ENCODE measurements at regions not wholly inside any gene's neighbourhood (a gene's known extent, or its start where the extent isn't known, plus 50 kb on each side); places are given as distances from the start of the nearest gene placed in this dataset.

DNA sequence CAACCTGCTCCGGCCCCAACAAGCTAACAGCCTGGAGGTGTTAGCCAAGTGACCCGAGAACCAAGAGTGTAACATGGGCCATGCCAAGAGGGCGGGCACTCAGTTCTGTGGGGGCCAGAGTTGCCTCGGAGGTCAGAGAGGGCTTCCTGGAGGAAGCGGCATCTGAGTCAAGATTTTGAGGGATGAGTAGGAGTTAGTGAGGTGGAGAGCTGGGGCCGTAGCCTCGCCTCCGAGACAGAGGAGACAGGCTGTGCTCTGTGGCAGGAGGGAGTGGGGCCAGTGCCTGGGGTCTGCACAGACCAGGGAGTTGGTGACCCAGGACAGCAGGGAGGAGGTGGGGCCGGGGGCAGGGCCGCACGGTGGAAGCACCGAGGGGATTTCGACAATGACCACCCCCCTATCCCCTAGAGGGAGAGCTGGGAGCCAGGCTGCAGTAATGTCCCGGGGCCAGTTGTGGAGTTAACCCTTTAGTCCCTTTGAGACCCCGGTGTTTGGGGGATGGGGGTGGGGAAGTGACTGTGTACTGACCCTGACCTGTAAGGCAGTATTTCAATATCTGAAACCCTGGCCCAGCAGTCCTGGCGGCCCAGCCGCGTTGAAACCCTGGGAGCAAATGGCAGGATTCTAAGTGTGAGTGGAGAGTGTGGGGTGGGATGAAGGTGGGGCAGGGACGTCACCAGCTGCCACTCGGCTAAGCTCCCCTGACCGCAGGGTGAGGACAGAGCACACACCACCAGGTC is 148.7 kb upstream of the COL5A1 start:
- no peak for TF ChIP-seq POLR2A (IDR thresholded peaks at IDR 0.05)
- TF ChIP-seq, protein P1, sequence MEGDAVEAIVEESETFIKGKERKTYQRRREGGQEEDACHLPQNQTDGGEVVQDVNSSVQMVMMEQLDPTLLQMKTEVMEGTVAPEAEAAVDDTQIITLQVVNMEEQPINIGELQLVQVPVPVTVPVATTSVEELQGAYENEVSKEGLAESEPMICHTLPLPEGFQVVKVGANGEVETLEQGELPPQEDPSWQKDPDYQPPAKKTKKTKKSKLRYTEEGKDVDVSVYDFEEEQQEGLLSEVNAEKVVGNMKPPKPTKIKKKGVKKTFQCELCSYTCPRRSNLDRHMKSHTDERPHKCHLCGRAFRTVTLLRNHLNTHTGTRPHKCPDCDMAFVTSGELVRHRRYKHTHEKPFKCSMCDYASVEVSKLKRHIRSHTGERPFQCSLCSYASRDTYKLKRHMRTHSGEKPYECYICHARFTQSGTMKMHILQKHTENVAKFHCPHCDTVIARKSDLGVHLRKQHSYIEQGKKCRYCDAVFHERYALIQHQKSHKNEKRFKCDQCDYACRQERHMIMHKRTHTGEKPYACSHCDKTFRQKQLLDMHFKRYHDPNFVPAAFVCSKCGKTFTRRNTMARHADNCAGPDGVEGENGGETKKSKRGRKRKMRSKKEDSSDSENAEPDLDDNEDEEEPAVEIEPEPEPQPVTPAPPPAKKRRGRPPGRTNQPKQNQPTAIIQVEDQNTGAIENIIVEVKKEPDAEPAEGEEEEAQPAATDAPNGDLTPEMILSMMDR (IDR thresholded peaks at IDR 0.05): no peak

Data from vagina (tissue), 2 donors.